ENCODE measurements at regions not wholly inside any gene's neighbourhood (a gene's known extent, or its start where the extent isn't known, plus 50 kb on each side); places are given as distances from the start of the nearest gene placed in this dataset.

- no peak for TF ChIP-seq ZNF280C (tag by site-specific recombination; IDR thresholded peaks at IDR 0.05)
- TF ChIP-seq ZNF157 (tag by site-specific recombination; IDR thresholded peaks at IDR 0.05): no peak
- TF ChIP-seq ZNF692 (tag by site-specific recombination; IDR thresholded peaks at IDR 0.05): no peak
- TF ChIP-seq YY1 (tag by site-specific recombination; IDR thresholded peaks at IDR 0.05): no peak
Observed at GRCh38 chr20:40427026-40427425, 262.0 kb downstream of the MAFB start (continued).

GRCh38 chr20:40424695-40425094, 264.3 kb downstream of the MAFB start:
- ChIA-PET POLR2A (no interaction called here), CTCF (interaction anchor here (0.6 to 0.7 kb wide), 3 partner anchors 38 to 345 kb away, joined by 3 to 5 read pairs (median 3); no protein-coding TSS in a partner anchor)
- Histone ChIP-seq H3K36me3 (ENCODE audit: control insufficient read depth in 2 of 2, insufficient read depth in 1 of 2, low read length in 2 of 2) (no peaks in the 10 kb centered on the region), H3K9me3 (ENCODE audit: control insufficient read depth, insufficient read depth, low read depth, low read length) (no peaks in the 10 kb centered on the region), H3K4me3 (ENCODE audit: low read depth, low read length) (no peak overlapping the region), H3K4me1 (ENCODE audit: control insufficient read depth, insufficient read depth, low read length) (no peaks in the 10 kb centered on the region), H3K27ac (ENCODE audit: extremely low read depth, low read depth, low read length) (no peak overlapping the region)
- TF ChIP-seq ZFHX2 (tag by site-specific recombination; conservative IDR thresholded peaks at IDR 0.05) (no peak), SALL2 (tag by site-specific recombination; IDR thresholded peaks at IDR 0.05; ENCODE audit: borderline replicate concordance) (no peak), ZNF513 (tag by site-specific recombination; IDR thresholded peaks at IDR 0.05) (peak; percentile 83), ZBTB20 (tag by site-specific recombination; IDR thresholded peaks at IDR 0.05) (no peak), TRIM28 (IDR thresholded peaks at IDR 0.05; ENCODE audit: borderline replicate concordance, low read length) (no peak), HOXD13 (CRISPR knock-in tag; IDR thresholded peaks at IDR 0.05; ENCODE audit: borderline replicate concordance) (no peak)

GRCh38 chr20:40422656-40423055, 266.4 kb downstream of the MAFB start:
- no peak overlapping the region for H3K4me3 ChIP-seq (ENCODE audit: low read depth, low read length)
- CTCF ChIA-PET: no interaction called here
- no peaks in the 10 kb centered on the region for H3K9me3 ChIP-seq (ENCODE audit: control insufficient read depth, insufficient read depth, low read depth, low read length)
- no peaks in the 10 kb centered on the region for H3K4me1 ChIP-seq (ENCODE audit: control insufficient read depth, insufficient read depth, low read length)
- no peak overlapping the region for H3K27ac ChIP-seq (ENCODE audit: extremely low read depth, low read depth, low read length)
- POLR2A ChIA-PET: interaction anchor here (0.6 kb wide), 1 partner anchor 14 kb away, joined by 3 read pairs; no protein-coding TSS in a partner anchor
- H3K36me3 ChIP-seq (ENCODE audit: control insufficient read depth in 2 of 2, insufficient read depth in 1 of 2, low read length in 2 of 2): no peaks in the 10 kb centered on the region
- TF ChIP-seq ZBTB8A (tag by site-specific recombination; IDR thresholded peaks at IDR 0.05) (no peak), ZNF266 (tag by site-specific recombination; IDR thresholded peaks at IDR 0.05; ENCODE audit: low read depth) (no peak), ZNF473 (tag by site-specific recombination; IDR thresholded peaks at IDR 0.05) (no peak), ZNF19 (tag by site-specific recombination; IDR thresholded peaks at IDR 0.05; ENCODE audit: low read depth) (no peak), GLIS2 (tag by site-specific recombination; IDR thresholded peaks at IDR 0.05) (no peak), ZNF837 (tag by site-specific recombination; IDR thresholded peaks at IDR 0.05) (no peak), TCF7L2 (IDR thresholded peaks at IDR 0.05; ENCODE audit: borderline replicate concordance, low read depth, low read length) (no peak), GLI2 (tag by site-specific recombination; IDR thresholded peaks at IDR 0.05; ENCODE audit: borderline replicate concordance, low read depth) (no peak), SP7 (tag by site-specific recombination; IDR thresholded peaks at IDR 0.05) (no peak), ZNF184 (tag by site-specific recombination; IDR thresholded peaks at IDR 0.05) (no peak), ZNF416 (tag by site-specific recombination; IDR thresholded peaks at IDR 0.05) (no peak), ZBTB11 (tag by site-specific recombination; conservative IDR thresholded peaks at IDR 0.05; ENCODE audit: low read depth) (no peak), ZNF132 (tag by site-specific recombination; IDR thresholded peaks at IDR 0.05; ENCODE audit: borderline replicate concordance) (no peak), HOXD13 (CRISPR knock-in tag; IDR thresholded peaks at IDR 0.05; ENCODE audit: borderline replicate concordance) (no peak), ZNF610 (tag by site-specific recombination; IDR thresholded peaks at IDR 0.05; ENCODE audit: borderline replicate concordance) (no peak), ZSCAN30 (tag by site-specific recombination; IDR thresholded peaks at IDR 0.05) (no peak)

All from HEK293 (cell line).